ENCODE measurements at regions not wholly inside any gene's neighbourhood (a gene's known extent, or its start where the extent isn't known, plus 50 kb on each side); places are given as distances from the start of the nearest gene placed in this dataset.

- Histone ChIP-seq H3K27ac (ENCODE audit: insufficient read depth, low read length) (no peak overlapping the region), H2BK20ac (ENCODE audit: low read depth, low read length) (no peak overlapping the region), H2BK15ac (ENCODE audit: low read depth, low read length) (no peak overlapping the region), H2BK5ac (ENCODE audit: low read depth, low read length, poor library complexity, severe bottlenecking) (no peak overlapping the region), H3K4me1 (ENCODE audit: control insufficient read depth, insufficient read depth, low read length) (no peaks in the 10 kb centered on the region), H3K9ac (ENCODE audit: low read depth, low read length) (no peak overlapping the region), H4K5ac (ENCODE audit: low read depth, low read length) (no peak overlapping the region), H3K9me1 (ENCODE audit: insufficient read depth, low read length) (no peaks in the 10 kb centered on the region), H2BK120ac (ENCODE audit: low read depth, low read length) (no peak overlapping the region), H4K91ac (ENCODE audit: insufficient read depth, low read depth, low read length) (no peak overlapping the region), H3K18ac (ENCODE audit: low read depth, low read length) (no peak overlapping the region), H2AFZ (replicated peaks; ENCODE audit: low read length, poor library complexity) (no peak overlapping the region), H2AK5ac (ENCODE audit: low read depth, low read length) (no peak overlapping the region), H3K56ac (ENCODE audit: extremely low read depth, insufficient read depth, low read length) (no peak overlapping the region), H4K8ac (ENCODE audit: low read depth in 2 of 2, low read length in 2 of 2) (no peak overlapping the region), H3K4me2 (ENCODE audit: low read depth, low read length) (no peak overlapping the region), H4K20me1 (ENCODE audit: insufficient read depth, low read length) (no peaks in the 10 kb centered on the region), H3K23ac (ENCODE audit: low read depth, low read length) (no peak overlapping the region), H2AK9ac (replicated peaks; ENCODE audit: low read depth, low read length, poor library complexity) (no peak overlapping the region), H3K36me3 (ENCODE audit: control insufficient read depth, insufficient read depth, low read length) (no peaks in the 10 kb centered on the region), H3K79me1 (ENCODE audit: low read depth in 1 of 2, low read length in 2 of 2) (no peaks in the 10 kb centered on the region), H3K14ac (replicated peaks; ENCODE audit: low read depth, low read length) (no peak overlapping the region), H3K27me3 (ENCODE audit: control insufficient read depth, insufficient read depth, low read length) (no peaks in the 10 kb centered on the region), H3K9me3 (ENCODE audit: control insufficient read depth, insufficient read depth, low read length) (no peaks in the 10 kb centered on the region), H3K4ac (ENCODE audit: low read depth, low read length) (no peak overlapping the region), H3K4me3 (ENCODE audit: insufficient read depth, low read depth, low read length) (no peak overlapping the region)
- intact Hi-C loops (cut with micrococcal nuclease) = no loop called here
- TF ChIP-seq RFX5 (IDR thresholded peaks at IDR 0.05; ENCODE audit: low read depth, low read length) = no peak
- no peak for TF ChIP-seq MAZ (IDR thresholded peaks at IDR 0.05; ENCODE audit: borderline replicate concordance, low read depth, low read length)
- TF ChIP-seq FOS (IDR thresholded peaks at IDR 0.05; ENCODE audit: low read depth, low read length) = no peak
- no peak for TF ChIP-seq MXI1 (IDR thresholded peaks at IDR 0.05; ENCODE audit: borderline replicate concordance, low read depth, low read length)
- TF ChIP-seq, protein P1, sequence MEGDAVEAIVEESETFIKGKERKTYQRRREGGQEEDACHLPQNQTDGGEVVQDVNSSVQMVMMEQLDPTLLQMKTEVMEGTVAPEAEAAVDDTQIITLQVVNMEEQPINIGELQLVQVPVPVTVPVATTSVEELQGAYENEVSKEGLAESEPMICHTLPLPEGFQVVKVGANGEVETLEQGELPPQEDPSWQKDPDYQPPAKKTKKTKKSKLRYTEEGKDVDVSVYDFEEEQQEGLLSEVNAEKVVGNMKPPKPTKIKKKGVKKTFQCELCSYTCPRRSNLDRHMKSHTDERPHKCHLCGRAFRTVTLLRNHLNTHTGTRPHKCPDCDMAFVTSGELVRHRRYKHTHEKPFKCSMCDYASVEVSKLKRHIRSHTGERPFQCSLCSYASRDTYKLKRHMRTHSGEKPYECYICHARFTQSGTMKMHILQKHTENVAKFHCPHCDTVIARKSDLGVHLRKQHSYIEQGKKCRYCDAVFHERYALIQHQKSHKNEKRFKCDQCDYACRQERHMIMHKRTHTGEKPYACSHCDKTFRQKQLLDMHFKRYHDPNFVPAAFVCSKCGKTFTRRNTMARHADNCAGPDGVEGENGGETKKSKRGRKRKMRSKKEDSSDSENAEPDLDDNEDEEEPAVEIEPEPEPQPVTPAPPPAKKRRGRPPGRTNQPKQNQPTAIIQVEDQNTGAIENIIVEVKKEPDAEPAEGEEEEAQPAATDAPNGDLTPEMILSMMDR (conservative IDR thresholded peaks at IDR 0.05; ENCODE audit: low read depth, low read length) = no peak
- no peak for TF ChIP-seq CHD1 (IDR thresholded peaks at IDR 0.05; ENCODE audit: low read depth, low read length)
- no peak for TF ChIP-seq MAFK (IDR thresholded peaks at IDR 0.05; ENCODE audit: low read depth, low read length)
- TF ChIP-seq CEBPB (IDR thresholded peaks at IDR 0.05; ENCODE audit: low read depth, low read length) = no peak
- no peak for TF ChIP-seq RCOR1 (IDR thresholded peaks at IDR 0.05; ENCODE audit: insufficient replicate concordance, low read length)
- no peak for TF ChIP-seq BHLHE40 (IDR thresholded peaks at IDR 0.05; ENCODE audit: low read depth, low read length)
- TF ChIP-seq RAD21 (IDR thresholded peaks at IDR 0.05; ENCODE audit: low read length) = no peak
- TF ChIP-seq, protein P2, sequence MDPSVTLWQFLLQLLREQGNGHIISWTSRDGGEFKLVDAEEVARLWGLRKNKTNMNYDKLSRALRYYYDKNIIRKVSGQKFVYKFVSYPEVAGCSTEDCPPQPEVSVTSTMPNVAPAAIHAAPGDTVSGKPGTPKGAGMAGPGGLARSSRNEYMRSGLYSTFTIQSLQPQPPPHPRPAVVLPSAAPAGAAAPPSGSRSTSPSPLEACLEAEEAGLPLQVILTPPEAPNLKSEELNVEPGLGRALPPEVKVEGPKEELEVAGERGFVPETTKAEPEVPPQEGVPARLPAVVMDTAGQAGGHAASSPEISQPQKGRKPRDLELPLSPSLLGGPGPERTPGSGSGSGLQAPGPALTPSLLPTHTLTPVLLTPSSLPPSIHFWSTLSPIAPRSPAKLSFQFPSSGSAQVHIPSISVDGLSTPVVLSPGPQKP (IDR thresholded peaks at IDR 0.05; ENCODE audit: borderline replicate concordance, low read depth, low read length) = no peak
- no peak for TF ChIP-seq NFE2L2 (IDR thresholded peaks at IDR 0.05; ENCODE audit: low read depth, low read length)
- no peak for TF ChIP-seq POLR2A (IDR thresholded peaks at IDR 0.05; ENCODE audit: low read depth, low read length)
- TF ChIP-seq, protein P3, sequence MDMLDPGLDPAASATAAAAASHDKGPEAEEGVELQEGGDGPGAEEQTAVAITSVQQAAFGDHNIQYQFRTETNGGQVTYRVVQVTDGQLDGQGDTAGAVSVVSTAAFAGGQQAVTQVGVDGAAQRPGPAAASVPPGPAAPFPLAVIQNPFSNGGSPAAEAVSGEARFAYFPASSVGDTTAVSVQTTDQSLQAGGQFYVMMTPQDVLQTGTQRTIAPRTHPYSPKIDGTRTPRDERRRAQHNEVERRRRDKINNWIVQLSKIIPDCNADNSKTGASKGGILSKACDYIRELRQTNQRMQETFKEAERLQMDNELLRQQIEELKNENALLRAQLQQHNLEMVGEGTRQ (IDR thresholded peaks at IDR 0.05; ENCODE audit: low read depth, low read length) = no peak
- no peak for TF ChIP-seq SMC3 (IDR thresholded peaks at IDR 0.05; ENCODE audit: low read depth, low read length)
- no TSS peak for BruUV-seq (replicated peaks)
- DNase-seq (no peak), ATAC-seq (ENCODE audit: low read depth) (no peak)
- dilution Hi-C loops (cut with HindIII; ENCODE audit: low sequenced_read_pairs, unreplicated experiment) = no loop called here
- in situ Hi-C loops (cut with MboI; ENCODE audit: low sequenced_read_pairs) = no loop called here
- no CpG with 5 or more reads among the region's 7 CpGs for WGBS, 2 experiments (ENCODE audit: extremely low coverage in 2 of 2, insufficient read length in 1 of 2)
- ChIA-PET CTCF (no interaction called here), POLR2A (ENCODE audit: unreplicated experiment) (no interaction called here)
These were observed 422.0 kb downstream of the YTHDC2 start for GRCh38 chr5:113935453-113935852.
